Activated CD8-positive, alpha-beta T cell treated with anti-CD3 and anti-CD28 coated beads for 36 hours (primary cell): ENCODE measurements at regions not wholly inside any gene's neighbourhood (a gene's known extent, or its start where the extent isn't known, plus 50 kb on each side); places are given as distances from the start of the nearest gene placed in this dataset.

Experiments used
- ATAC-seq: fragments of 200-7000 bp; cut with Tn5 transposase; one replicate; pipeline ENCODE4 v1.10.0; 2021; ENCODE audit warnings: mild to moderate bottlenecking, moderate library complexity
- CTCF ChIA-PET: fragments of 350-600 bp; sonication (Branson Sonifier 250); formaldehyde crosslinking; loops from one replicate; lab custom pipeline; 2021; ENCODE audit warnings: antibody characterized with exemption; lab: Charles Lee
- POLR2A ChIA-PET: fragments of 350-600 bp; sonication (Branson Sonifier 250); formaldehyde crosslinking; loops from one replicate; lab custom pipeline; 2021; ENCODE audit warnings: antibody characterized with exemption; lab: Charles Lee
- DNase-seq: peaks from one replicate; pipeline ENCODE4 v3.0.0-alpha.2; 2020
- H3K27ac Mint-ChIP-seq: one replicate; pipeline ENCODE4 v1.8.0; 2021; ENCODE audit warnings: mild to moderate bottlenecking, mixed read lengths
- H3K27me3 Mint-ChIP-seq: one replicate; pipeline ENCODE4 v1.8.0; 2021; ENCODE audit warnings: mixed read lengths
- H3K36me3 Mint-ChIP-seq: one replicate; pipeline ENCODE4 v1.8.0; 2021; ENCODE audit warnings: low read depth, mixed read lengths
- H3K4me1 Mint-ChIP-seq: one replicate; pipeline ENCODE4 v1.8.0; 2021; ENCODE audit warnings: low read depth, mixed read lengths
- H3K4me3 Mint-ChIP-seq: one replicate; pipeline ENCODE4 v1.8.0; 2021; ENCODE audit warnings: mild to moderate bottlenecking, moderate library complexity, mixed read lengths
- H3K9me3 Mint-ChIP-seq: one replicate; pipeline ENCODE4 v1.8.0; 2021; ENCODE audit warnings: mixed read lengths
- CTCF ChIP-seq: fragments of 200-600 bp; IDR thresholded peaks from one replicate; pipeline ENCODE4 v1.8.0; 2022; ENCODE audit warnings: antibody characterized with exemption, mild to moderate bottlenecking
- intact Hi-C: fragments of 100-400 bp; cut with micrococcal nuclease; formaldehyde crosslinking; loops from one replicate; pipeline ENCODE4 v1.10.0; 2022

- DNase-seq, result no peak
- Mint-ChIP-seq H3K27ac (no peak overlapping the region), H3K9me3 (no peaks in the 10 kb centered on the region), H3K27me3 (no peaks in the 10 kb centered on the region), H3K4me1 (peaks cover 2% of the 10 kb centered on the region), H3K4me3 (no peak overlapping the region), H3K36me3 (no peaks in the 10 kb centered on the region)
- intact Hi-C loops, result no loop called here
- ChIA-PET CTCF (no interaction called here), POLR2A (interaction anchor here (0.6 kb wide), 1 partner anchor 1221 kb away, joined by 4 read pairs; no protein-coding TSS in a partner anchor)
- TF ChIP-seq CTCF, result no peak
- no peak for ATAC-seq
Observed at GRCh38 chr7:33774762-33775523, 130.4 kb upstream of the BMPER start.

GRCh38 chr7:33775790-33776189 lies 129.5 kb upstream of the BMPER start:
- Mint-ChIP-seq H3K27ac (no peak overlapping the region), H3K27me3 (no peaks in the 10 kb centered on the region), H3K4me3 (no peak overlapping the region), H3K36me3 (no peaks in the 10 kb centered on the region), H3K9me3 (no peaks in the 10 kb centered on the region), H3K4me1 (peaks cover 2% of the 10 kb centered on the region)
- DNase-seq (no peak), ATAC-seq (no peak)
- ChIA-PET POLR2A (no interaction called here), CTCF (interaction anchor here (0.7 to 2.3 kb wide), 2 partner anchors 157 to 591 kb away, joined by 3 to 6 read pairs; no protein-coding TSS in a partner anchor)
- intact Hi-C loops, result no loop called here
- TF ChIP-seq CTCF, result no peak

GRCh38 chr7:33776788-33777187 lies 128.6 kb upstream of the BMPER start:
- POLR2A ChIA-PET, result no interaction called here
- CTCF ChIA-PET, result interaction anchor here (2.3 kb wide), 1 partner anchor 156 kb away, joined by 6 read pairs; no protein-coding TSS in a partner anchor

GRCh38 chr7:33778195-33778594 lies 127.1 kb upstream of the BMPER start:
- Mint-ChIP-seq H3K27ac (no peak overlapping the region), H3K27me3 (no peaks in the 10 kb centered on the region), H3K4me1 (no peaks in the 10 kb centered on the region), H3K4me3 (no peak overlapping the region), H3K9me3 (no peaks in the 10 kb centered on the region), H3K36me3 (no peaks in the 10 kb centered on the region)
- POLR2A ChIA-PET, result no interaction called here
- intact Hi-C loops, result no loop called here
- ATAC-seq, result no peak
- no peak for DNase-seq
- CTCF ChIA-PET, result interaction anchor here (2.3 kb wide), 1 partner anchor 155 kb away, joined by 6 read pairs; no protein-coding TSS in a partner anchor
- no peak for TF ChIP-seq CTCF

More at GRCh38 chr7:33776788-33777187, 128.6 kb upstream of the BMPER start:
- Mint-ChIP-seq H3K9me3 (no peaks in the 10 kb centered on the region), H3K4me1 (peaks cover 2% of the 10 kb centered on the region), H3K27ac (no peak overlapping the region), H3K36me3 (no peaks in the 10 kb centered on the region), H3K4me3 (no peak overlapping the region), H3K27me3 (no peaks in the 10 kb centered on the region)
- intact Hi-C loops, result no loop called here
- no peak for ATAC-seq
- no peak for DNase-seq
- no peak for TF ChIP-seq CTCF

- ATAC-seq, result no peak
- H3K27me3 Mint-ChIP-seq, result no peaks in the 10 kb centered on the region
- no peak overlapping the region for H3K27ac Mint-ChIP-seq
- no peaks in the 10 kb centered on the region for H3K4me1 Mint-ChIP-seq
- no peaks in the 10 kb centered on the region for H3K36me3 Mint-ChIP-seq
- no peak for TF ChIP-seq CTCF
- no peak overlapping the region for H3K4me3 Mint-ChIP-seq
- ChIA-PET POLR2A (no interaction called here), CTCF (no interaction called here)
- H3K9me3 Mint-ChIP-seq, result no peaks in the 10 kb centered on the region
- no peak for DNase-seq
- intact Hi-C loops, result no loop called here
Observed at GRCh38 chr7:33779216-33779615, 126.1 kb upstream of the BMPER start.
